ENCODE measurements at regions not wholly inside any gene's neighbourhood (a gene's known extent, or its start where the extent isn't known, plus 50 kb on each side); places are given as distances from the start of the nearest gene placed in this dataset.
A peak's percentile ranks its signal among the peaks of the same experiment; 100 is the strongest.

- TF ChIP-seq SIN3A (IDR thresholded peaks at IDR 0.05; ENCODE audit: borderline replicate concordance, insufficient read depth, low read length) (no peak), REST (IDR thresholded peaks at IDR 0.05; ENCODE audit: insufficient read depth in 1 of 2, low read depth in 2 of 2, low read length in 2 of 2) (no peak), FOXP2 (optimal IDR thresholded peaks at IDR 0.05; ENCODE audit: borderline replicate concordance, extremely low read depth, extremely low read length, insufficient read depth) (no peak), TAF1 (IDR thresholded peaks at IDR 0.05; ENCODE audit: borderline replicate concordance, insufficient read depth, low read length) (no peak), POLR2AphosphoS5 (IDR thresholded peaks at IDR 0.05; ENCODE audit: low read depth, low read length) (no peak)
Observed at GRCh38 chr1:194570476-194570875, 1384.1 kb upstream of the B3GALT2 start.

GRCh38 chr1:194568610-194569009 lies 1382.2 kb upstream of the B3GALT2 start:
- peak; percentile 70 to 93; a peak in 3 of 4 replicates for TF ChIP-seq REST (IDR thresholded peaks at IDR 0.05; ENCODE audit: insufficient read depth in 1 of 2, low read depth in 2 of 2, low read length in 2 of 2)
- TF ChIP-seq TAF1 (IDR thresholded peaks at IDR 0.05; ENCODE audit: borderline replicate concordance, insufficient read depth, low read length) = no peak

- no peak for TF ChIP-seq TAF1 (IDR thresholded peaks at IDR 0.05; ENCODE audit: borderline replicate concordance, insufficient read depth, low read length)
- no peak for TF ChIP-seq SIN3A (IDR thresholded peaks at IDR 0.05; ENCODE audit: borderline replicate concordance, insufficient read depth, low read length)
- TF ChIP-seq POLR2AphosphoS5 (IDR thresholded peaks at IDR 0.05; ENCODE audit: low read depth, low read length) = no peak
- TF ChIP-seq FOXP2 (optimal IDR thresholded peaks at IDR 0.05; ENCODE audit: borderline replicate concordance, extremely low read depth, extremely low read length, insufficient read depth) = no peak
- no peak for TF ChIP-seq REST (IDR thresholded peaks at IDR 0.05; ENCODE audit: insufficient read depth in 1 of 2, low read depth in 2 of 2, low read length in 2 of 2)
Observed at GRCh38 chr1:194548071-194548470, 1361.7 kb upstream of the B3GALT2 start.

- TF ChIP-seq POLR2AphosphoS5 (IDR thresholded peaks at IDR 0.05; ENCODE audit: low read depth, low read length) = no peak
- no peak for TF ChIP-seq REST (IDR thresholded peaks at IDR 0.05; ENCODE audit: insufficient read depth in 1 of 2, low read depth in 2 of 2, low read length in 2 of 2)
- no peak for TF ChIP-seq TAF1 (IDR thresholded peaks at IDR 0.05; ENCODE audit: borderline replicate concordance, insufficient read depth, low read length)
- TF ChIP-seq FOXP2 (optimal IDR thresholded peaks at IDR 0.05; ENCODE audit: borderline replicate concordance, extremely low read depth, extremely low read length, insufficient read depth) = no peak
- no peak for TF ChIP-seq SIN3A (IDR thresholded peaks at IDR 0.05; ENCODE audit: borderline replicate concordance, insufficient read depth, low read length)
Observed at GRCh38 chr1:194544012-194544411, 1357.6 kb upstream of the B3GALT2 start.

GRCh38 chr1:194538453-194538852 lies 1352.0 kb upstream of the B3GALT2 start:
- TF ChIP-seq SIN3A (IDR thresholded peaks at IDR 0.05; ENCODE audit: borderline replicate concordance, insufficient read depth, low read length) = no peak
- TF ChIP-seq TAF1 (IDR thresholded peaks at IDR 0.05; ENCODE audit: borderline replicate concordance, insufficient read depth, low read length) = no peak
- TF ChIP-seq FOXP2 (optimal IDR thresholded peaks at IDR 0.05; ENCODE audit: borderline replicate concordance, extremely low read depth, extremely low read length, insufficient read depth) = no peak
- no peak for TF ChIP-seq REST (IDR thresholded peaks at IDR 0.05; ENCODE audit: insufficient read depth in 1 of 2, low read depth in 2 of 2, low read length in 2 of 2)
- TF ChIP-seq POLR2AphosphoS5 (IDR thresholded peaks at IDR 0.05; ENCODE audit: low read depth, low read length) = no peak
